A549 (cell line): ENCODE measurements at regions not wholly inside any gene's neighbourhood (a gene's known extent, or its start where the extent isn't known, plus 50 kb on each side); places are given as distances from the start of the nearest gene placed in this dataset.

Source experiments
- ATAC-seq, 2 experiments: fragments of 200-7000 bp in 1 of 2; fragments of >200 bp in 1 of 2; cut with Nextera tagmentation in 1 of 2; cut with Tn5 transposase in 1 of 2; 3 replicates each; pipeline versions ENCODE4 v1.8.0 to v1.9.1; 2018 to 2020; ENCODE audit warnings: mild to moderate bottlenecking in 1 of 2, moderate library complexity in 1 of 2
- CTCF ChIA-PET: fragments of 300-600 bp; sonication (Branson Sonifier 250); formaldehyde crosslinking; extraction: SDS; loops from one replicate; lab custom pipeline; 2021; ENCODE audit warnings: antibody characterized with exemption, inconsistent platforms; lab: Yijun Ruan, JAX
- POLR2A ChIA-PET: fragments of 350-600 bp; formaldehyde crosslinking; extraction: SDS; loops from one replicate; lab custom pipeline; 2021; ENCODE audit warnings: antibody characterized with exemption, inconsistent platforms; lab: Yijun Ruan, JAX
- DNase-seq, 2 experiments: peaks; one replicate each; pipeline versions ENCODE4 v3.0.0 to v3.0.0-alpha.2; 2011 to 2016; ENCODE audit warnings: low read depth in 1 of 2, low spot score in 1 of 2
- FAIRE-seq: peaks from 2 replicates; lab custom pipeline; 2011; peaks lifted over from hg19 to GRCh38; lab: Jason Lieb, UNC
- H3K27ac ChIP-seq, 2 experiments: fragments of >200 bp; sonication (Bioruptor Twin); formaldehyde crosslinking; 3 replicates each; pipeline ENCODE4 v1.5.1; 2016 to 2017
- H3K4me1 ChIP-seq: fragments of >200 bp; sonication (Bioruptor Twin); formaldehyde crosslinking; 3 replicates; pipeline ENCODE4 v1.6.1; 2016
- H3K4me2 ChIP-seq: fragments of >200 bp; sonication (Bioruptor Twin); formaldehyde crosslinking; 3 replicates; pipeline ENCODE4 v1.6.1; 2016
- H3K4me3 ChIP-seq: fragments of >200 bp; sonication (Bioruptor Twin); formaldehyde crosslinking; 3 replicates; pipeline ENCODE4 v1.5.1; 2016
- H3K9me3 ChIP-seq: fragments of >200 bp; sonication (Bioruptor Twin); formaldehyde crosslinking; 3 replicates; pipeline ENCODE4 v1.6.1; 2016
- CHD4 ChIP-seq: fragments of 200-600 bp; sonication (generic); IDR thresholded peaks from 2 replicates; pipeline ENCODE4 v1.6.1; 2016; ENCODE audit warnings: antibody characterized with exemption, mild to moderate bottlenecking, borderline replicate concordance
- CTCF ChIP-seq: fragments of >200 bp; sonication (Bioruptor Twin); formaldehyde crosslinking; IDR thresholded peaks from 3 replicates; pipeline ENCODE4 v1.5.1; 2016
- EHF ChIP-seq: fragments of 250-450 bp; sonication (Bioruptor Pico); IDR thresholded peaks from 2 replicates; pipeline ENCODE4 v1.5.0; 2020; ENCODE audit warnings: mild to moderate bottlenecking
- HES2 ChIP-seq: fragments of >200 bp; sonication (Bioruptor Twin); formaldehyde crosslinking; IDR thresholded peaks from 2 replicates; pipeline ENCODE4 v1.6.1; 2016
- HOXB13 ChIP-seq: fragments of 250-450 bp; sonication (Bioruptor Pico); IDR thresholded peaks from 2 replicates; pipeline ENCODE4 v1.5.0; 2020; ENCODE audit warnings: low read depth, mild to moderate bottlenecking, moderate library complexity
- HOXB5 ChIP-seq: fragments of 250-450 bp; sonication (Bioruptor Pico); IDR thresholded peaks from 2 replicates; pipeline ENCODE4 v1.5.0; 2020; ENCODE audit warnings: mild to moderate bottlenecking, moderate library complexity
- JUN ChIP-seq, 2 experiments: fragments of >200 bp; sonication (Bioruptor Twin); formaldehyde crosslinking; IDR thresholded peaks; 2 replicates in 1 of 2; 3 replicates in 1 of 2; pipeline ENCODE4 v1.6.1; 2016 to 2017
- KDM1A ChIP-seq: fragments of 200-600 bp; sonication (generic); IDR thresholded peaks from 2 replicates; pipeline ENCODE4 v1.6.1; 2016; ENCODE audit warnings: low read depth, mild to moderate bottlenecking
- KDM5A ChIP-seq: fragments of 200-600 bp; sonication (generic); IDR thresholded peaks from 2 replicates; pipeline ENCODE4 v1.6.1; 2016; ENCODE audit warnings: antibody characterized with exemption, mild to moderate bottlenecking
- MAX ChIP-seq: IDR thresholded peaks from 2 replicates; pipeline ENCODE4 v1.6.1; 2012
- MAZ ChIP-seq: fragments of 150-350 bp; IDR thresholded peaks from 2 replicates; pipeline ENCODE4 v1.6.1; 2014; ENCODE audit warnings: antibody characterized with exemption, low read depth, low read length, borderline replicate concordance
- MYC ChIP-seq: IDR thresholded peaks from 2 replicates; pipeline ENCODE4 v1.6.1; 2012; ENCODE audit warnings: mild to moderate bottlenecking, inconsistent platforms, low read length, improper control_type of control experiment, borderline replicate concordance
- NFE2L2 ChIP-seq: fragments of 150-350 bp; conservative IDR thresholded peaks from 2 replicates; pipeline ENCODE4 v1.6.1; 2014; ENCODE audit warnings: low read length
- NR3C1 ChIP-seq: fragments of >200 bp; sonication (Bioruptor Twin); formaldehyde crosslinking; IDR thresholded peaks from 3 replicates; pipeline ENCODE4 v1.6.1; 2017
- PBX3 ChIP-seq: IDR thresholded peaks from 2 replicates; pipeline ENCODE4 v1.6.1; 2012
- PHF8 ChIP-seq: fragments of 200-600 bp; sonication (generic); IDR thresholded peaks from 2 replicates; pipeline ENCODE4 v1.6.1; 2016; ENCODE audit warnings: low read depth, mild to moderate bottlenecking, antibody characterized with exemption, moderate library complexity, borderline replicate concordance
- RNF2 ChIP-seq: fragments of 200-600 bp; sonication (generic); IDR thresholded peaks from 2 replicates; pipeline ENCODE4 v1.6.1; 2016; ENCODE audit warnings: low read depth, mild to moderate bottlenecking, antibody characterized with exemption, moderate library complexity, borderline replicate concordance
- SMC3 ChIP-seq: fragments of >200 bp; sonication (Bioruptor Twin); formaldehyde crosslinking; IDR thresholded peaks from 3 replicates; pipeline ENCODE4 v1.6.1; 2018; ENCODE audit warnings: inconsistent platforms
- SREBF2 ChIP-seq: fragments of 450-650 bp; IDR thresholded peaks from 2 replicates; pipeline ENCODE4 v1.6.1; 2014; ENCODE audit warnings: mild to moderate bottlenecking, moderate library complexity
- TFCP2L1 ChIP-seq: fragments of 250-450 bp; sonication (Bioruptor Pico); IDR thresholded peaks from 2 replicates; pipeline ENCODE4 v1.5.0; 2021; ENCODE audit warnings: mild to moderate bottlenecking
- TP53 ChIP-seq: fragments of 250-450 bp; sonication (Bioruptor Pico); IDR thresholded peaks from 2 replicates; pipeline ENCODE4 v1.5.0; 2021; ENCODE audit warnings: mild to moderate bottlenecking, moderate library complexity
- ZC3H11A ChIP-seq: fragments of 450-650 bp; IDR thresholded peaks from 2 replicates; pipeline ENCODE4 v1.6.1; 2014; ENCODE audit warnings: antibody characterized with exemption, mild to moderate bottlenecking
- ZFP36 ChIP-seq: fragments of 450-650 bp; IDR thresholded peaks from 2 replicates; pipeline ENCODE4 v1.6.1; 2014; ENCODE audit warnings: borderline replicate concordance; ENCODE audit not compliant: partially characterized antibody
- ZNF302 ChIP-seq: fragments of 250-450 bp; sonication (Bioruptor Pico); IDR thresholded peaks from 2 replicates; pipeline ENCODE4 v1.9.0; 2021; ENCODE audit warnings: inconsistent platforms, mild to moderate bottlenecking, moderate library complexity
- WGBS: methylation state at CpG from one replicate; pipeline ENCODE4 v1.1.6; 2017; ENCODE audit errors: missing lambda C conversion rate; 5-methylcytosine and 5-hydroxymethylcytosine counted together

GRCh38 chr22:48506506-48507145, 1321.0 kb downstream of the BRD1 start:
- Histone ChIP-seq H3K27ac (no peak overlapping the region), H3K4me1 (no peaks in the 10 kb centered on the region), H3K4me3 (no peak overlapping the region), H3K4me2 (no peak overlapping the region), H3K9me3 (no peaks in the 10 kb centered on the region)
- ATAC-seq = no peak
- POLR2A ChIA-PET = no interaction called here
- CTCF ChIA-PET = no interaction called here
- no peak for FAIRE-seq
- WGBS = 92% methylated on average over 5 of the region's 17 CpGs
- TF ChIP-seq MAX (no peak), MYC (no peak), TFCP2L1 (no peak), KDM1A (no peak), PHF8 (no peak), TP53 (CRISPR knock-in tag) (no peak), CTCF (no peak), HOXB13 (CRISPR knock-in tag) (no peak), ZC3H11A (no peak), CHD4 (no peak), ZFP36 (no peak), PBX3 (no peak), HES2 (no peak), HOXB5 (CRISPR knock-in tag) (no peak), JUN (IDR thresholded peaks at IDR 0.05) (no peak), NR3C1 (no peak)
- no peak for DNase-seq

- DNase-seq (no peak), ATAC-seq (no peak), FAIRE-seq (no peak)
- H3K4me2 ChIP-seq = no peak overlapping the region
- H3K27ac ChIP-seq = no peak overlapping the region
- TF ChIP-seq NFE2L2 = no peak
- no peak for TF ChIP-seq SMC3
- no peak for TF ChIP-seq MYC
- no peak for TF ChIP-seq MAX
- TF ChIP-seq KDM5A = no peak
- TF ChIP-seq MAZ = no peak
- TF ChIP-seq ZNF302 (CRISPR knock-in tag) = no peak
- no peak for TF ChIP-seq SREBF2
- no peak for TF ChIP-seq RNF2
- TF ChIP-seq EHF (CRISPR knock-in tag) = no peak
- TF ChIP-seq ZC3H11A = no peak
- no peaks in the 10 kb centered on the region for H3K9me3 ChIP-seq
- POLR2A ChIA-PET = no interaction called here
- H3K4me1 ChIP-seq = no peaks in the 10 kb centered on the region
- WGBS = 65% methylated on average over 6 of the region's 8 CpGs
- H3K4me3 ChIP-seq = no peak overlapping the region
- CTCF ChIA-PET = no interaction called here
Observed at GRCh38 chr22:48505891-48506290, 1321.8 kb downstream of the BRD1 start.
